22Rv1 (cell line): ENCODE measurements at regions not wholly inside any gene's neighbourhood (a gene's known extent, or its start where the extent isn't known, plus 50 kb on each side); places are given as distances from the start of the nearest gene placed in this dataset.

ENCODE experiments used
- H3K27ac ChIP-seq: fragments of 450-650 bp; 2 replicates; pipeline ENCODE4 v1.5.1; 2017
- ZFX ChIP-seq: fragments of 450-650 bp; IDR thresholded peaks from 2 replicates; pipeline ENCODE4 v1.6.1; 2017; ENCODE audit warnings: antibody characterized with exemption, borderline replicate concordance
- TF ChIP-seq, protein P1 (sequence below): fragments of 450-650 bp; IDR thresholded peaks from 2 replicates; pipeline ENCODE4 v1.5.1; 2017; ENCODE audit warnings: mild to moderate bottlenecking

DNA sequence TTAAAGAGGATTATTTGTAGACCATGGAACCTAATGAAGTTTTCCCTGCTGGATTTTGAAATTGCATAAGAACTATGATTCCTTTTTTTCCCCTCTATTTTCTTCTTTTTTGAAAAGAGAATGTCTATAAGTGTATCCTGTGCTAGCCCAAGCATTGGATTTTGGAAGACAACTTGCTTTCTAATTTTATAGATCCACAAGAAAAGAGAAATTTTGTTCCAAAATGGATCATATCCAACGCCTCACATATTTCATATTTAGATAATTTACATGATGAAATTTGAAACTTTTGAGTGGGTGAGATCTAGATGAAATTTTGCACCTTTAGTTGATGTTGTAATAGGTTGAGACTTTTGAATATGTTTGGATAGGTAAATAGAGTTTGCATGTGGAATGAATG, 978.7 kb downstream of the MRPL39 start:
- TF ChIP-seq, protein P1, sequence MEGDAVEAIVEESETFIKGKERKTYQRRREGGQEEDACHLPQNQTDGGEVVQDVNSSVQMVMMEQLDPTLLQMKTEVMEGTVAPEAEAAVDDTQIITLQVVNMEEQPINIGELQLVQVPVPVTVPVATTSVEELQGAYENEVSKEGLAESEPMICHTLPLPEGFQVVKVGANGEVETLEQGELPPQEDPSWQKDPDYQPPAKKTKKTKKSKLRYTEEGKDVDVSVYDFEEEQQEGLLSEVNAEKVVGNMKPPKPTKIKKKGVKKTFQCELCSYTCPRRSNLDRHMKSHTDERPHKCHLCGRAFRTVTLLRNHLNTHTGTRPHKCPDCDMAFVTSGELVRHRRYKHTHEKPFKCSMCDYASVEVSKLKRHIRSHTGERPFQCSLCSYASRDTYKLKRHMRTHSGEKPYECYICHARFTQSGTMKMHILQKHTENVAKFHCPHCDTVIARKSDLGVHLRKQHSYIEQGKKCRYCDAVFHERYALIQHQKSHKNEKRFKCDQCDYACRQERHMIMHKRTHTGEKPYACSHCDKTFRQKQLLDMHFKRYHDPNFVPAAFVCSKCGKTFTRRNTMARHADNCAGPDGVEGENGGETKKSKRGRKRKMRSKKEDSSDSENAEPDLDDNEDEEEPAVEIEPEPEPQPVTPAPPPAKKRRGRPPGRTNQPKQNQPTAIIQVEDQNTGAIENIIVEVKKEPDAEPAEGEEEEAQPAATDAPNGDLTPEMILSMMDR: no peak
- TF ChIP-seq ZFX: no peak
- H3K27ac ChIP-seq: no peak overlapping the region

DNA sequence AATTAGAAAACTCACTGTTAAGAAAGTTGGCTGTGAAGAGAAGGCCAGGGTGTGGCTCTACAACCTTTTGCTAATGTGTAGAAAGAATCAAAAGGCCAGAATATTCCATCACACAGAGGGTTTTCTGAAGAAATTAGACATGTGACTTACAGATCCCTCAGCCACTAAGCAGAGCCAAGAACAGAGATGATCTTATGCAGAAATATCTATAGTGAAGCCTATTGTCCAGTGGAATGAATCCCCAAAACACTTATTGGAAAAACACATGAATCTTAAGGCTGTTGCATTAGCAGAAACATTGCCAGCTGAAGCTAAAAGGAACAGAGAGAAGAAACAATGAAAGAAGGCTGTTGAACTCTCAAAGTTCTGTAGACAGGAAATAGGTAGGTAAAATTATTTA, 979.2 kb downstream of the MRPL39 start:
- TF ChIP-seq ZFX: no peak
- TF ChIP-seq, protein P1: no peak
- no peak overlapping the region for H3K27ac ChIP-seq

DNA sequence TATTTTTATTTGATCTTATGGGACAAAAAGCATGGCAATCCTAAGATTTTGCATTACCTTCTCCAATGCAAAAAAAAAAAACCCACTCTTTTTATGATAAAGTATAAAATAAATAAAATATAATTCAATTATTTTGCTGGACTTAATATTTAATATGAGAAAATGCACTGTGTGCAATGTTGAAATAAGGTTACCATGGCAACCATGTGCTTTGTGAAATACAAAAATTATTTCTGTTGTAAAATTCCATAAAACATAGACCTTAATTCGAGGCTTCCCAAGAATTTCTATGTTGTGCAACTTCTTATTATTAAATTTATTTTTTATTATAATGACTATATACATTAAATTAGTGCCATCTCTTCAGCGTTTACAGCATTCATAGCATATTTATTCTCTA, 989.5 kb downstream of the MRPL39 start:
- TF ChIP-seq, protein P1: no peak
- TF ChIP-seq ZFX: no peak
- H3K27ac ChIP-seq: no peak overlapping the region

DNA sequence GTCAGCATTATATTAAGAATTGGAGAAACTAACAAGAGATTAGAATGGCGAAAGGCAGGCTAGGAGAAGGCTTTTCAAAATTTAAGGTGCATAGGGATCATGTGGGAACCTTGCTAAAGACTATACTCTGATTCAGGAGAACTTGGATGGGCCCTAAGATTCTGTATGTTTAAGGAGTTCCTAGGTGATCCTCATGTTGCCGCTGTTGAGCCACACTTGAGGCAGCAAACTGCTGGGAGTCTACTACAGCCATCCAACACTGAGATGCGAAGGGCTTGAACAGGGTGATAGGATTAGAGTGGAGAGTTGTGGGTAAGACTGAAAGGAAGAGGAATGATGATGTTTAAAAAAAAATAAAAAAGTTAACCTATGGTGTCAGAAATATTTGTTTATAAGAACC, 1013.2 kb downstream of the MRPL39 start:
- no peak overlapping the region for H3K27ac ChIP-seq
- TF ChIP-seq ZFX: no peak
- TF ChIP-seq, protein P1: no peak

DNA sequence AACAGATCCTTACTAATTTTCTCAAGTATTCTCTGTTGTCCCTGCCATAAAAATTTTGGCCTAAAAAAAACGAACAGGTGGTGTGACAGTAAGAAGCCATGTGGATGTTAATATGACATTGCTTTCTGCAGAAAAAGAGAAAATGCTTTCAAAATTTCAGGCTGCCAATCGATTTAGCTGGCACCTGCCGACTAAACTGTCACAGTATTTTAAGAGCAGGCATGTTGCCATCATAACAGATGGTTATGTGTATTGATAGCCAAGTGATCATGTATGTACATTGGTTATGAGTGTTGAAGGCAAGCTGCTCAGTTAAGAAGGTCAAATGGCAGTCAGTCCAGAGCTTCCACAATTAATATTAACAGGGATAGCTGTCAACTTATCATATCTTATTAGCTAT, 1017.0 kb downstream of the MRPL39 start:
- TF ChIP-seq ZFX: no peak
- TF ChIP-seq, protein P1: no peak
- no peak overlapping the region for H3K27ac ChIP-seq

DNA sequence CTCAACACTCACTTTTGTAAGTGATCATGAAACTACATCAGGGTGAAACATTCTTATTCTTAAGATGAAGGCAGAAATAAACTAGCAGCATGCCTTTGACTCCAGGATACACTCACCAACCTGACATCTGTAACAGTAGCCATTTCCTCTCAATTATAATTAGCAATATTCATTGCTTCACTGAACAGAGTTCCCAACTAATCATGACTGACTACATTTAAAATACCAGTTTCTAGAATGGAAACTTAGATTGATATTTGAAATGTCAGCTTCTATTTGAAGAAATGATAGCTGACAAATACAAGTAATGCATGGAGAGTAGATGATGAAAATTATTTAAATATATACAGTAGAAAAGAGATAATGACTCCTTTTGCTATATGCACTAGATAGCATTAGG, 1023.8 kb downstream of the MRPL39 start:
- no peak for TF ChIP-seq ZFX
- TF ChIP-seq, protein P1: no peak

DNA sequence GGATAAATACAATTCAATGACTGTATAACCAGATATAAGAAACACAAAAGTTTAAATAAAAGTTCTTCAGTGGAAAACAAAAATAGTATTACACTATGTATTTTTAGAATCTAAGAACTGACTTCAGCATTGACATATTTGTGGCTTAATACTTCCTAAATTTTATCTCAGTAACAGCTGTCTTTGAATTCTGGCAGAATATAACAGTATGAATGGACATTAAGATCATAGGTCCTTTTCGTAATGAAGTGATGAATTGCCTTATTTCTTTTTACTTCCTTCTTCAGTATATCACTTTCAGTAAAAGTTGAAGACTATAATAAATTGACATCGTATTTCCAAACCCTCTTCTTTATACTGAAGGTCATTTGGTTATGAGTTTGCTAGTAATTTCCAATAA, 1030.0 kb downstream of the MRPL39 start:
- TF ChIP-seq ZFX: no peak
- TF ChIP-seq, protein P1: no peak
- H3K27ac ChIP-seq: no peak overlapping the region

More for the DNA sequence above, 1023.8 kb downstream of the MRPL39 start:
- H3K27ac ChIP-seq: no peak overlapping the region
